Testis (tissue), 2 donors: ENCODE measurements at regions not wholly inside any gene's neighbourhood (a gene's known extent, or its start where the extent isn't known, plus 50 kb on each side); places are given as distances from the start of the nearest gene placed in this dataset.

Experiments
- DNase-seq: peaks from one replicate; pipeline ENCODE4 v3.0.0-alpha.2; 2019
- H3K27ac ChIP-seq, 2 donors: fragments of 200-600 bp; sonication (generic); one replicate each; pipeline ENCODE4 v1.5.1; 2019
- H3K27me3 ChIP-seq: fragments of 200-600 bp; sonication (generic); one replicate; pipeline ENCODE4 v1.5.1; 2019
- H3K36me3 ChIP-seq: fragments of 200-600 bp; sonication (generic); one replicate; pipeline ENCODE4 v1.5.1; 2017; ENCODE audit warnings: low read depth; ENCODE audit errors: missing control alignments
- H3K4me1 ChIP-seq: fragments of 200-600 bp; sonication (generic); one replicate; pipeline ENCODE4 v1.5.1; 2019
- H3K4me3 ChIP-seq, 2 donors: fragments of 200-600 bp; sonication (generic); one replicate each; pipeline ENCODE4 v1.5.1; 2017 to 2019
- H3K9me3 ChIP-seq: fragments of 200-600 bp; sonication (generic); one replicate; pipeline ENCODE4 v1.5.1; 2017
- CTCF ChIP-seq, 3 experiments: fragments of 450-650 bp in 2 of 3; fragments of 200-600 bp in 1 of 3; sonication (generic) in 1 of 3; IDR thresholded peaks; one replicate each; pipeline ENCODE4 v1.5.1; 2016 to 2019; ENCODE audit warnings: antibody characterized with exemption in 3 of 3, mild to moderate bottlenecking in 2 of 3, moderate library complexity in 1 of 3
- POLR2A ChIP-seq: fragments of 450-650 bp; IDR thresholded peaks from one replicate; pipeline ENCODE4 v1.6.1; 2017; ENCODE audit warnings: antibody characterized with exemption, mild to moderate bottlenecking, moderate library complexity
- WGBS, 2 donors: methylation state at CpG; one replicate each; pipeline ENCODE4 v1.1.5; 2018; 5-methylcytosine and 5-hydroxymethylcytosine counted together
- intact Hi-C: fragments of 100-400 bp; cut with DNase I; formaldehyde crosslinking; loops from one replicate; pipeline ENCODE4 v1.15.1; 2023; ENCODE audit warnings: low total_unique reads

GRCh38 chr7:11243739-11244138 is 270.1 kb downstream of the PHF14 start:
- no peak overlapping the region for H3K4me3 ChIP-seq
- 93 to 95% methylated on average over 3 of the region's 3 CpGs for WGBS, 2 donors
- H3K4me1 ChIP-seq = no peaks in the 10 kb centered on the region
- TF ChIP-seq CTCF (IDR thresholded peaks at IDR 0.05) (no peak), POLR2A (no peak)
- DNase-seq = no peak
- no peaks in the 10 kb centered on the region for H3K36me3 ChIP-seq
- intact Hi-C loops = no loop called here
- H3K27ac ChIP-seq = no peak overlapping the region
- H3K27me3 ChIP-seq = no peaks in the 10 kb centered on the region
- H3K9me3 ChIP-seq = no peaks in the 10 kb centered on the region

- DNase-seq = no peak
- 95 to 97% methylated on average over 3 of the region's 3 CpGs for WGBS, 2 donors
- TF ChIP-seq POLR2A = no peak
- no peak for TF ChIP-seq CTCF (IDR thresholded peaks at IDR 0.05)
- intact Hi-C loops = no loop called here
- no peaks in the 10 kb centered on the region for H3K9me3 ChIP-seq
- no peak overlapping the region for H3K4me3 ChIP-seq
- H3K27me3 ChIP-seq = no peaks in the 10 kb centered on the region
- no peak overlapping the region for H3K27ac ChIP-seq
- H3K4me1 ChIP-seq = no peaks in the 10 kb centered on the region
- H3K36me3 ChIP-seq = no peaks in the 10 kb centered on the region
Measured at GRCh38 chr7:11244149-11244548, 270.5 kb downstream of the PHF14 start.

- Histone ChIP-seq H3K27ac (no peak overlapping the region), H3K4me3 (no peak overlapping the region), H3K27me3 (no peaks in the 10 kb centered on the region), H3K36me3 (no peaks in the 10 kb centered on the region), H3K4me1 (no peaks in the 10 kb centered on the region), H3K9me3 (no peaks in the 10 kb centered on the region)
- intact Hi-C loops = no loop called here
- DNase-seq = no peak
- 48 to 64% methylated on average over 1 of the region's 1 CpG for WGBS, 2 donors
- no peak for TF ChIP-seq POLR2A
- TF ChIP-seq CTCF (IDR thresholded peaks at IDR 0.05) = no peak
Measured at GRCh38 chr7:11247545-11247944, 273.9 kb downstream of the PHF14 start.

GRCh38 chr7:11251436-11251835 is 277.8 kb downstream of the PHF14 start:
- Histone ChIP-seq H3K27ac (no peak overlapping the region), H3K4me1 (peaks cover 4% of the 10 kb centered on the region), H3K36me3 (no peaks in the 10 kb centered on the region), H3K4me3 (no peak overlapping the region), H3K9me3 (no peaks in the 10 kb centered on the region), H3K27me3 (no peaks in the 10 kb centered on the region)
- intact Hi-C loops = no loop called here
- no peak for DNase-seq
- no peak for TF ChIP-seq POLR2A
- no peak for TF ChIP-seq CTCF (IDR thresholded peaks at IDR 0.05)
- 37 to 44% methylated on average over 2 of the region's 2 CpGs for WGBS, 2 donors

GRCh38 chr7:11252011-11252607 is 278.4 kb downstream of the PHF14 start:
- 91 to 96% methylated on average over 4 of the region's 4 CpGs for WGBS, 2 donors

More at GRCh38 chr7:11252011-11252607, 278.4 kb downstream of the PHF14 start:
- TF ChIP-seq POLR2A = no peak
- TF ChIP-seq CTCF (IDR thresholded peaks at IDR 0.05) = no peak
- H3K4me1 ChIP-seq = peaks cover 4% of the 10 kb centered on the region
- no peak overlapping the region for H3K27ac ChIP-seq
- no peaks in the 10 kb centered on the region for H3K27me3 ChIP-seq
- intact Hi-C loops = no loop called here
- H3K4me3 ChIP-seq = no peak overlapping the region
- no peaks in the 10 kb centered on the region for H3K9me3 ChIP-seq
- DNase-seq = no peak
- H3K36me3 ChIP-seq = no peaks in the 10 kb centered on the region
